Neural cell (in vitro differentiated cells): ENCODE measurements at regions not wholly inside any gene's neighbourhood (a gene's known extent, or its start where the extent isn't known, plus 50 kb on each side); places are given as distances from the start of the nearest gene placed in this dataset.

Experiments used
- H2AFZ ChIP-seq: fragments of 200-600, 300-800 bp; sonication (generic), shearing (Covaris generic); 2 replicates; pipeline ENCODE4 v1.6.0; 2014; ENCODE audit warnings: low read depth, mild to moderate bottlenecking, antibody characterized with exemption, low read length, moderate library complexity
- H3F3A ChIP-seq: fragments of 200-600 bp; shearing (Covaris generic); 2 replicates; pipeline ENCODE4 v1.6.1; 2016; ENCODE audit warnings: mild to moderate bottlenecking, moderate library complexity, mixed read lengths, antibody characterized with exemption, low read length; ENCODE audit not compliant: insufficient read depth, poor library complexity, severe bottlenecking
- H3K27ac ChIP-seq: fragments of 200-600, 300-800 bp; sonication (generic), shearing (Covaris generic); 2 replicates; pipeline ENCODE4 v1.5.1; 2014; ENCODE audit warnings: mild to moderate bottlenecking, low read length, moderate library complexity
- H3K27me3 ChIP-seq: fragments of 300-800, 200-600 bp; sonication (generic), shearing (Covaris generic); 2 replicates; pipeline ENCODE4 v1.6.0; 2014; ENCODE audit warnings: mild to moderate bottlenecking, low read depth, low read length, moderate library complexity; ENCODE audit not compliant: insufficient read depth
- H3K36me3 ChIP-seq: fragments of 300-800, 200-600 bp; sonication (generic), shearing (Covaris generic); 2 replicates; pipeline ENCODE4 v1.5.1; 2014; ENCODE audit warnings: mild to moderate bottlenecking, antibody characterized with exemption, low read length, moderate library complexity; ENCODE audit not compliant: insufficient read depth
- H3K4me2 ChIP-seq: fragments of 300-800, 200-600 bp; sonication (generic), shearing (Covaris generic); 2 replicates; pipeline ENCODE4 v1.6.0; 2014; ENCODE audit warnings: mild to moderate bottlenecking, low read length
- H3K4me3 ChIP-seq: fragments of 300-800, 200-600 bp; sonication (generic), shearing (Covaris generic); 2 replicates; pipeline ENCODE4 v1.5.1; 2014; ENCODE audit warnings: mild to moderate bottlenecking, low read length, moderate library complexity
- H3K79me2 ChIP-seq: fragments of 200-600 bp; shearing (Covaris generic); replicated peaks from 2 replicates; pipeline ENCODE4 v1.6.0; 2014; ENCODE audit warnings: mild to moderate bottlenecking, low read length, moderate library complexity; ENCODE audit not compliant: insufficient read depth
- H3K9ac ChIP-seq: fragments of 300-800, 200-600 bp; sonication (generic), shearing (Covaris generic); 2 replicates; pipeline ENCODE4 v1.6.1; 2016; ENCODE audit warnings: mild to moderate bottlenecking, low read length, mixed read lengths
- H3K9me2 ChIP-seq: fragments of 200-600 bp; shearing (Covaris generic); 2 replicates; pipeline ENCODE4 v1.6.1; 2016; ENCODE audit warnings: mild to moderate bottlenecking, low read length, mixed read lengths; ENCODE audit not compliant: insufficient read depth
- H3K9me3 ChIP-seq: fragments of 200-600, 300-800 bp; sonication (generic), shearing (Covaris generic); 2 replicates; pipeline ENCODE4 v1.6.1; 2016; ENCODE audit warnings: mild to moderate bottlenecking, mixed run types, low read length, moderate library complexity, mixed read lengths
- H4K20me1 ChIP-seq: fragments of 200-600 bp; shearing (Covaris generic); 2 replicates; pipeline ENCODE4 v1.6.1; 2016; ENCODE audit warnings: mild to moderate bottlenecking, mixed run types; ENCODE audit not compliant: insufficient read depth
- EP300 ChIP-seq: fragments of 450-650 bp; conservative IDR thresholded peaks from 2 replicates; pipeline ENCODE4 v1.6.1; 2014; ENCODE audit warnings: antibody characterized with exemption, mild to moderate bottlenecking, moderate library complexity; ENCODE audit not compliant: poor library complexity, severe bottlenecking
- EZH2 ChIP-seq: fragments of 200-600, 300-800 bp; shearing (Covaris generic), sonication (generic); IDR thresholded peaks from 2 replicates; pipeline ENCODE4 v1.6.1; 2014; ENCODE audit warnings: antibody characterized with exemption, low read length, borderline replicate concordance, mild to moderate bottlenecking; ENCODE audit not compliant: insufficient read depth, poor library complexity, severe bottlenecking
- MXI1 ChIP-seq: fragments of 450-650 bp; conservative IDR thresholded peaks from 2 replicates; pipeline ENCODE4 v1.6.1; 2014; ENCODE audit warnings: antibody characterized with exemption, mild to moderate bottlenecking; ENCODE audit not compliant: poor library complexity, severe bottlenecking
- POLR2AphosphoS5 ChIP-seq: IDR thresholded peaks from 2 replicates; pipeline ENCODE4 v1.6.1; 2012
- RAD21 ChIP-seq: fragments of 450-650 bp; conservative IDR thresholded peaks from 2 replicates; pipeline ENCODE4 v1.6.1; 2014; ENCODE audit warnings: antibody characterized with exemption, mild to moderate bottlenecking, moderate library complexity
- SMC3 ChIP-seq: fragments of 450-650 bp; conservative IDR thresholded peaks from 2 replicates; pipeline ENCODE4 v1.6.1; 2014; ENCODE audit warnings: antibody characterized with exemption, mild to moderate bottlenecking, moderate library complexity; ENCODE audit not compliant: poor library complexity
- TAF1 ChIP-seq: IDR thresholded peaks from 2 replicates; pipeline ENCODE4 v1.6.1; 2012; ENCODE audit warnings: low read depth
- TF ChIP-seq, protein P1 (sequence below): IDR thresholded peaks from 2 replicates; pipeline ENCODE4 v1.6.1; 2012; ENCODE audit warnings: borderline replicate concordance
- TF ChIP-seq, protein P2 (sequence below): fragments of 450-650 bp; IDR thresholded peaks from 2 replicates; pipeline ENCODE4 v1.5.1; 2014; ENCODE audit warnings: antibody characterized with exemption, mild to moderate bottlenecking, moderate library complexity; ENCODE audit not compliant: poor library complexity, severe bottlenecking

DNA sequence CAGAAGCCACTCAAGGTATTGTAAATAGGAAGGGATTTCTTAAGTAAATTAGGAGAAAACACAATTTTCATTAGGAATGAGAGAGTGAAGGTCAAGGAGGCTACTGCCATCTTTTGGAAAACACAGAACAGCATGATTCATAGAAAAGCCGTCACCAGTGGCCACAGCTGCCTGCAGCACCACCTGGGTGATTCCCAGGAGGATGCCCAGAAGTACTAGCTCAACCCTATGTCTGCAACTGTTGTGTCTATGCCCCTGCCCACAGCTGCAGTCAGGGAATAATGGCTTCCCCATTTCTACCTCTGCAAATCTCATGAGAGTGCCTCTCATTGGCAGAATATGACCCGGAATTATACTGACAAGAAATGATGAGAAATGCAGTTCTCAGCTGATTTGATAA is 300.0 kb downstream of the IGSF11 start:
- H3K9me3 ChIP-seq, result no peaks in the 10 kb centered on the region
- no peak for TF ChIP-seq EP300
- no peak for TF ChIP-seq RAD21
- TF ChIP-seq, protein P1, sequence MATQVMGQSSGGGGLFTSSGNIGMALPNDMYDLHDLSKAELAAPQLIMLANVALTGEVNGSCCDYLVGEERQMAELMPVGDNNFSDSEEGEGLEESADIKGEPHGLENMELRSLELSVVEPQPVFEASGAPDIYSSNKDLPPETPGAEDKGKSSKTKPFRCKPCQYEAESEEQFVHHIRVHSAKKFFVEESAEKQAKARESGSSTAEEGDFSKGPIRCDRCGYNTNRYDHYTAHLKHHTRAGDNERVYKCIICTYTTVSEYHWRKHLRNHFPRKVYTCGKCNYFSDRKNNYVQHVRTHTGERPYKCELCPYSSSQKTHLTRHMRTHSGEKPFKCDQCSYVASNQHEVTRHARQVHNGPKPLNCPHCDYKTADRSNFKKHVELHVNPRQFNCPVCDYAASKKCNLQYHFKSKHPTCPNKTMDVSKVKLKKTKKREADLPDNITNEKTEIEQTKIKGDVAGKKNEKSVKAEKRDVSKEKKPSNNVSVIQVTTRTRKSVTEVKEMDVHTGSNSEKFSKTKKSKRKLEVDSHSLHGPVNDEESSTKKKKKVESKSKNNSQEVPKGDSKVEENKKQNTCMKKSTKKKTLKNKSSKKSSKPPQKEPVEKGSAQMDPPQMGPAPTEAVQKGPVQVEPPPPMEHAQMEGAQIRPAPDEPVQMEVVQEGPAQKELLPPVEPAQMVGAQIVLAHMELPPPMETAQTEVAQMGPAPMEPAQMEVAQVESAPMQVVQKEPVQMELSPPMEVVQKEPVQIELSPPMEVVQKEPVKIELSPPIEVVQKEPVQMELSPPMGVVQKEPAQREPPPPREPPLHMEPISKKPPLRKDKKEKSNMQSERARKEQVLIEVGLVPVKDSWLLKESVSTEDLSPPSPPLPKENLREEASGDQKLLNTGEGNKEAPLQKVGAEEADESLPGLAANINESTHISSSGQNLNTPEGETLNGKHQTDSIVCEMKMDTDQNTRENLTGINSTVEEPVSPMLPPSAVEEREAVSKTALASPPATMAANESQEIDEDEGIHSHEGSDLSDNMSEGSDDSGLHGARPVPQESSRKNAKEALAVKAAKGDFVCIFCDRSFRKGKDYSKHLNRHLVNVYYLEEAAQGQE, result no peak
- TF ChIP-seq POLR2AphosphoS5, result no peak
- TF ChIP-seq TAF1, result no peak
- TF ChIP-seq, protein P2, sequence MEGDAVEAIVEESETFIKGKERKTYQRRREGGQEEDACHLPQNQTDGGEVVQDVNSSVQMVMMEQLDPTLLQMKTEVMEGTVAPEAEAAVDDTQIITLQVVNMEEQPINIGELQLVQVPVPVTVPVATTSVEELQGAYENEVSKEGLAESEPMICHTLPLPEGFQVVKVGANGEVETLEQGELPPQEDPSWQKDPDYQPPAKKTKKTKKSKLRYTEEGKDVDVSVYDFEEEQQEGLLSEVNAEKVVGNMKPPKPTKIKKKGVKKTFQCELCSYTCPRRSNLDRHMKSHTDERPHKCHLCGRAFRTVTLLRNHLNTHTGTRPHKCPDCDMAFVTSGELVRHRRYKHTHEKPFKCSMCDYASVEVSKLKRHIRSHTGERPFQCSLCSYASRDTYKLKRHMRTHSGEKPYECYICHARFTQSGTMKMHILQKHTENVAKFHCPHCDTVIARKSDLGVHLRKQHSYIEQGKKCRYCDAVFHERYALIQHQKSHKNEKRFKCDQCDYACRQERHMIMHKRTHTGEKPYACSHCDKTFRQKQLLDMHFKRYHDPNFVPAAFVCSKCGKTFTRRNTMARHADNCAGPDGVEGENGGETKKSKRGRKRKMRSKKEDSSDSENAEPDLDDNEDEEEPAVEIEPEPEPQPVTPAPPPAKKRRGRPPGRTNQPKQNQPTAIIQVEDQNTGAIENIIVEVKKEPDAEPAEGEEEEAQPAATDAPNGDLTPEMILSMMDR, result no peak
- no peak for TF ChIP-seq MXI1
- no peak for TF ChIP-seq SMC3
- TF ChIP-seq EZH2, result no peak

DNA sequence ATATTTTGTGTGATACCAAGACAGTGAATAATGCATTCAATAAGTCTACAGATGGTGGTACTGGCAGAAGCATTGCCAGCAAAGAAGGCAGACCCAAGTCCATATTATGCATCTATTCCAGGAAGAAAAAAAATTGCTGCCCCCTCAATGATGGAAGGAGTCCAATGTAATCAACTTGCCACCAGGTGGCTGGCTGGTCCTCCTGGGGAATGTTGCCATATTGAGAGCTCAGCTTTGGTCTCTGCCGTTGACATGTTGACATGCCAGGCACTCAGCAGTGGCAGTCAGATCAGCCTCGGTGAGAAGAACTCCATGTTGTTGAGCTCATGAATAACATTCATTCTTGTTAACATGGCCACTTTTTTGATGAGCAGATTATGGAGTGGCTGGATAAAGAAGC is 298.5 kb downstream of the IGSF11 start:
- no peaks in the 10 kb centered on the region for H3F3A ChIP-seq
- no peak overlapping the region for H3K4me2 ChIP-seq
- H3K9me3 ChIP-seq, result no peaks in the 10 kb centered on the region
- no peak overlapping the region for H2AFZ ChIP-seq
- no peak overlapping the region for H3K4me3 ChIP-seq
- H3K9me2 ChIP-seq, result no peaks in the 10 kb centered on the region
- H3K79me2 ChIP-seq, result no peaks in the 10 kb centered on the region
- TF ChIP-seq POLR2AphosphoS5 (no peak), RAD21 (no peak), MXI1 (no peak), TAF1 (no peak), SMC3 (no peak), EZH2 (no peak), EP300 (no peak)
- TF ChIP-seq, protein P1, result no peak
- TF ChIP-seq, protein P2, result no peak
- H3K36me3 ChIP-seq, result no peaks in the 10 kb centered on the region
- H3K27me3 ChIP-seq, result no peaks in the 10 kb centered on the region
- H3K27ac ChIP-seq, result no peak overlapping the region
- no peak overlapping the region for H3K9ac ChIP-seq
- H4K20me1 ChIP-seq, result no peaks in the 10 kb centered on the region

More for the DNA sequence above, 300.0 kb downstream of the IGSF11 start:
- Histone ChIP-seq H3K79me2 (no peaks in the 10 kb centered on the region), H3K27me3 (no peaks in the 10 kb centered on the region), H3K9me2 (no peaks in the 10 kb centered on the region), H2AFZ (no peak overlapping the region), H4K20me1 (no peaks in the 10 kb centered on the region), H3K9ac (no peak overlapping the region), H3K4me3 (no peak overlapping the region), H3K27ac (no peak overlapping the region), H3K36me3 (no peaks in the 10 kb centered on the region), H3F3A (no peaks in the 10 kb centered on the region), H3K4me2 (no peak overlapping the region)
